ENCODE measurements at regions not wholly inside any gene's neighbourhood (a gene's known extent, or its start where the extent isn't known, plus 50 kb on each side); places are given as distances from the start of the nearest gene placed in this dataset.
"Not testable (repeated sequence)": the region's sequence is repeated elsewhere in the genome, so short reads cannot be mapped to it uniquely, and the experiment has no call there.

DNA sequence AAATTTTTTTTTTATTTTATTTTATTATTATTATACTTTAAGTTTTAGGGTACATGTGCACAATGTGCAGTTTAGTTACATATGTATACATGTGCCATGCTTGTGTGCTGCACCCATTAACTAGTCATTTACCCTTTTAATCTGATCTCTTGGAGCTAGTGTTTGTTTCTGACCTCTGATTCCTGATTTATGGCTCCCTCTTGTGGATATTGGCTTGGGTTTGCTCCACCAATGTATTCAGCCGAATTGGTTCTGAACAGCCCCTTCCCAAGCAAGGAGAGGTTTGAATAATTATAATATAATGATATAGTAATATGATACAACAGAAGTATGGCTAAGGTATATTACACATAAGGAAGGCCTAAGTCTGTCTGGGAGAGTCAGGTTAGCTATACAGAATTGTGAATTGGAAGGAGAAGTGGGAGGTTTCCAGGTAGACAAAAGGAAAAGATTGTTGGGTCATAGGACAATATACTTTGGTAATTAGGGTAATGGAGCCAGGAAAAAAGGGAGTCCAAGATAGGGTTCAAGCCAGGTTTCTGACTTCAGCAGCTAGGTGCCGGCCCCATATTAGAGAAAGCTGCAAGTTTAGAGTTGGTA is 53.1 kb upstream of the HMCN1 start:
- DNase-seq, result no peak

DNA sequence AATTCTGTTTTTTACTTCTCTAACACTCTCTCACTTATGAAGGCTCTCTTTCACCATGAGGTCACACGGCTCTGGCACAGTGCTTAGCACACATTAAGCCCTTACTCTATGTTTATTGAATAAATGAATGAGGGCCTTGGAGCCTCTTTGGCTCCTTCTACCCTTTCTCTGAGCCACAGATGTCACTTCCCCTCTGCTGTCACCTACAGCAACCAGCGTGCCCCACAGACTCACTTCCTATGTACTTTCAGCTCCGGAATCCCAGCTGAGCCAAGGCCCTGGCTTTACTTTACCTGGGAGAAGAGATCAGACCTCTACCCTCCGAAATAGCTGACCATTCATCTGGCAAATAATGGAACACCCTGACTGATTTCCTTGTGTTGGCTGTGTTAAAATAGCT is 53.7 kb upstream of the HMCN1 start:
- no peak for DNase-seq

DNA sequence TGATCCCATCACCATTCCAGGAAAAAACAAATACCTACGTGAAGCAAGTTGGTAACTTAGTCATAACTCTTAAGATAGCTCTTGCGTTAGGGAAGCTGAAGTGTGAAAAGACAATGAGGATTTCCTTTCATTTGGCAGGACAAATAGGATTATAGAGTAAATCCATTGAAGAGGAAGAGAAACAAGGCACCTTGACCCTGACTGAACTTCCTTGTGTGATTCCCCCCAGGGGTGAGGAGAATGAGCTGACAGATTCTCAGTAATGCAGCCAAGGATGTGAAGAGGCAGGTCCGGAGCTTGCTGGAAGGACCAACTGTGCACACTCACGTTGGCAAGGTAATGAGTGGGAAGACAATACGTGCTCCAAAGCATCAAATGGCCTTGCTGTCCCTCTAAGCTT is 55.0 kb upstream of the HMCN1 start:
- no peak for DNase-seq

DNA sequence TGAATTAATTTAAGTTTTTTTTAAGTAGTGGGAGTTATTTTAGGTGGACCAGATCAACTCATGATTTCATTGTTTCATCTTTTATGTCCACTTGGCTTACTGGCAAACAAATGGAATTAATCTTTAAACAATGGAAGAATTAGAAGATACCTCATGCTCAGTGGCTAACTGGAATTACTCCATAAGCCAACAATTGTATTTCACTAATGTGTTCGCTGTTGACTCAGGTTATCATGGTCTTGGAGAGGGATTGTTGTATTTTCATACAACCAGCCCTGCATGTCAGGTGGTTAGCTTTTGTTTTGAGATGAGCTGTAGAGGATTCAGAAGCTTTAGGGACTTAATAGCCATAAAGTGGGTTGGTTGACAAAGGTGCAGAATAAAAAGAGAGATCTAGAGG is 57.2 kb upstream of the HMCN1 start:
- DNase-seq, result no peak

DNA sequence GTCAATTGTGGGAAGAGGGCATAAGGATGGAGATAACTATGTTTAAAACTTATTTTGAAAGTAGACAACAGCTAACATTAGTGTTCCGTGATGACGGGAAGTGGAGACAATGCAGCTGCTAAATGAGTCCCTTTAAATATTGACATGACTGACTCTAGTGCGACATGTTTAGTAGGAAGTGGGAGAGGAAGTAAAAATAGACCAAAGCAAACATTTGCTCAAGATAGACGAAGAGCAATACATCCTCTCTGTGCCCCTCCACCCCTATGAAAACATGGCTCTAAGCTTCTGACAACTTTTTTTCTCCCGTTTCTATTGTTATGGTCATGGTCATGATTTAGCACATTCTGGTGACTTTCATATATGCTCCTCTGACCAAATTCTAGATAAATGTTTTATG is 60.0 kb upstream of the HMCN1 start:
- no peak for DNase-seq

DNA sequence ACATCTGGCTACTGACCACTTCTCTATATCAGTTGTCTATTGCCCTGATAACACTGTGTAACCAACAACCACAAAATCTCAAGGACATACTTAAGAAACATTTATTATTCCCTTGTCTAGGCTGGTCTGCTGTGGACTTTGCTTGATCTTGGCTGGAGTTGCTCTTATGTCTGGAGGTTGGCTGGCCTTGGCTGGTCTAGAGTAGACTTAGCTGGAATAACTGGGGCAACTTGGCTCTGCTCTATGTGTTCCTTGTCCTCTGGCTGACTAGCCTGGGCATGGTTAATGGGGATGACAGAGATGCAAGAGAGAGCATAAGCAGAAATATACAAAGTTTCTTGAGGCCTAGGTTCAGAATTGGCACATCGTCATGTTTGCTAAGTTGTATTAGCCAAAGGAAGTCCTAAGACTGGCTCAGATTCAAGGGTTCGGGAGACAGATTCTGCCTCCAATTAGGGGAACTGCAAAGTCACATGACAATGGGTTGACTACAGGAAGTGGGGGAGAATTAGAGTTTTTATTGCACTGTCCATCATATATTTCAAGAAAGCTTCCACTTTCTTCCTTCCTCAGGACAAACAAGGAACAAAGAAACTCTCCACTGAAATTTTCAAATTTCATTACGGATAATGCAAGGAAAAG is 61.4 kb upstream of the HMCN1 start:
- no peak for DNase-seq

DNA sequence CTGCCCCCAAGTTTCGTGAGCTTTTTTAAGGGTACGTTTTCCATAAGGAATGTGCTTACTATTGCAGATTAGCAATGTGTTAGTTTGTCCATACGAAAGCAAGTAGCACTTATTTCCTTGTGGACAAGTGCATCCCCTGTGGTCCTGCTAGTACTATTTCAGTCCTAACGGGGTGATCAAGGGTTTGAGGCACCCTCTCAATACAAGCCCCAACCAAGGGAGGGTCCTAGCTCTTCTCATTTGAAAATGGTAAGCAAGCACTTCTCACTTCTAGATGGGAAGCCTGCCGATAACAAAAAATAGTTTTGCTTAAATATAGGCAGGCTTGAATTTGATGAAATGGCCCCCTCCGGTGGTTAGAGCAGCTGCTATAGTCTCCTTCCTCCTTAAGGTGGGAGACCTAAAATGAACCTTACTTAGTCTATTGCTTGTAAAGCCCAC is 64.0 kb upstream of the HMCN1 start:
- DNase-seq, result peak; percentile 42

DNA sequence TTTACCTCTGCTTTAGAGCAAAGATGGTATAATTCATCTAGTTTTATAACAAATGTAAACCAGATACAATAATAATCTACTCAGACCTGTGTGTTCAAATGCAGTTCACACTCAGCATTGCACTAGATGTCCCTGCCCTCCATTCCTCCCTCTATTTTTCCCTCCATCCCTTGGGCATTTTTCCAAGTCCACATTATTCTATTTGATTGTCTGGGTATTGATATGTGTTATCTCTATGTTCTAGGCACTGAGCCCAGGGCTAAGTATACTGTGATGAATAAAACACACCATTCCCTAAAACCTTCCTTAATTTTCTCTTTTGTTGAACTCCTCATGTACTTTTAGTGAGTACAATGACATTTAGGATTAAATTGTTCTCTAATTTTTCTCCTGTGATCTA is 66.2 kb upstream of the HMCN1 start:
- DNase-seq, result no peak

DNA sequence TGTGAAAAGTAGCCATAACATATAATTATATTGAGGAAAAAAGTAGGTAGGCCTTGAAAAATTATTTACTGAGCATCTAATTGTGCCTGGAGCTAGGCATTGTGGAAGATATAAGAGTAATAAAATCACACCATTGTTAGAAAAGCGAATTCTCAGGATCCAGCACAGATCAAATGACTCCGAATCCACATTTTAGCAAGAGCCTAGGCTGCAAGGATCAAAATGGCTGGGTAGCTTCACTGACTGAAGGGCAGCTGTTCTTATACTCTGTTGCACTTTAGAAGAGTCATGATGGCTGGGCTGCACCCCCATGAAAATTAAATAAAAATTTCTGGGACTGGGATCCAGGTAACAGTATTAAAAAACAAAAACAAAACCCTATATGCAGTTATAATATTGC is 67.6 kb upstream of the HMCN1 start:
- DNase-seq, result no peak

DNA sequence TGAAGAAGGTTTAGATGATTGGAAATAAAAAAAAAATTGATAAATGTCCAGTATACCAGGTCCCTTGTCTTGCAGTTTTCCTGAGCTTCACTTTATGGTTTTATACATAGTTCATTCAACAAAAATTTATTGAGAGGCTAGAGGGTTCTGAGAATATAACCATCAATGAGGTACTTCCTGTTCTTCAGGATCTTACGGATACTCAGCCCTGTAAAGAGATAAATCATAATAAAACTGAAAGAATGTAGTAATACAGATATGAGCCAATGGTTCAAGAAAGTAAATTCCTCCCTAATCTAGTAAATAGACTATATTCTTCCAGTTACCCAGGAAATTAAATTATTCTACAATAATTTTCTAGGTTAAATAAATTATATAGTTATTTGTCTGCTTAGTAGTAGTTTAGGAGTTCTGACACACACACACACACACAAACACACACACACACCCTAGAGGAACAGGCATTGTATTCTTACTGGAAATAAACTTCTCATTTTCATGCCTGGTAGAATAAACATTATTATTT is 70.4 kb upstream of the HMCN1 start:
- DNase-seq, result no peak

DNA sequence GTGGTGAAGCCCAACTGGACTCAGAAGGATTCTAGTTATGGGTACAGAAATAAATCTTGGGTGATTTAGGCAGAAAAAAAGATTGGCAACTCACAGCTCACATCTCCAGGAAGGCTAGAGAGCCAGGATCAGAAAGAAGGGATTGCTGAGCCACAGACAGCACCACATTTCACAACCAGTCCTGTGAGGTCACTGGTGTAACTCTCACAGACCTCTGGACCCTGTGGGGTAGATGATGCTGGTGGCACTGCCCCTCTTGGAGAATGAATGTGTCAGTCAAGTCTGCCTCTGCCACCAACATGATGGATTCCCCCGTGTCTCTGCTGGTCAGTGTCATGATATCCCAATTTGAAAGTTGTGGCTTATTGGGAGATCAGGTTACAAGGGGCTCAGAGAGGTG is 70.9 kb upstream of the HMCN1 start:
- no peak for DNase-seq

DNA sequence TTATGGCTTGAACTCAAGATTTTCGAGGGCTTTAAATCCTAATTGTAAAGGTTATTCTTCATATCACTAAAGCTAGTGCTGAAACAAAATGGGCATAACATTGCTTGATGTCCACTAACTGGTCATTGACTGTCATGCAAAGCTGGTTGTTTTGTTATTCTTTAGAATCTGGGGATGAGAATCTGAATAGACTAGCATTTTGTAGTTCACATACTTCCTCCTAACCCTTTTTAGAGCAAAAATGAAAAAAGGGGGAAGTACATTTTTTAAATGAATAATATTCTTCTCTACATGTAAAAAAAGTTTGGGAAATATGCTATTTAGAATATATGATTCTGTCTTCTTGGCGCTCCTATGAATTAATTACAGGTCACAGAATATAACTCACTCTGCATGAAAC is 72.2 kb upstream of the HMCN1 start:
- no peak for DNase-seq

DNA sequence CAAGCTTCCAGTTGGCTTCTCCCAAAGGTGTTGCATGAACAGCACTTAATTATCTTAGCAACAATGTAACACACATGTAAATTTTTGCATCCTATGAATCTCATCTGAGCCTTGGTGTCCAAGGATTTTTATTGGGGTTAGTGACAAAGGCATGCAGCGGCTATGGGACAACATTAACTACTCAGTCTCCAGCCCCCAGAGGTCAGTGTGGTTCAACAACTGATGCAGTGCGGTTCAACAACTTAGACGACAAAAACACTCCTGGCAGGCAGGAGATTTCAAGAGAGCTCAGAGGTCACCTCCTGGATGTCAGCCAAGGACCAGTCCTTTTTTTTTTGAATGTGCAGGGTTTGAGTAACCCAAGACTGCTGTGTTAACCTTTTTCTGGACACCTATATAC is 77.5 kb upstream of the HMCN1 start:
- no peak for DNase-seq

DNA sequence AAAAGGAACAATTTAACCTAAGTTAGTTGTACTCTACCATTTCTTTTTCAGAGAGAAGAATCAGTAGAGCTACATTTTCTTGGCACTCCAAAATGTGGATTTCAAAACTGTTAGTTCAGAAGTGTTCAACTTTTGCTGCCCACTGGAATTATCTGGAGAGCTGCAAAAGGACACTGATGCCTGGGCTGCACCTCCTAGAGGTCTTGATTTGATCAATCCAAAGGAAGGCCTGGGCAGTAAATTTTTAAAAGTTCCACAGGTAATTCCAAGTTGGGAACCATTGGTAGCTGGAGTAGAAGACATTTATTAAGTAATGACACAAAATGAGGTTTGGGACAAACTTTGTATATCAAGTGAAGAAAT is 79.3 kb upstream of the HMCN1 start:
- no peak for DNase-seq

DNA sequence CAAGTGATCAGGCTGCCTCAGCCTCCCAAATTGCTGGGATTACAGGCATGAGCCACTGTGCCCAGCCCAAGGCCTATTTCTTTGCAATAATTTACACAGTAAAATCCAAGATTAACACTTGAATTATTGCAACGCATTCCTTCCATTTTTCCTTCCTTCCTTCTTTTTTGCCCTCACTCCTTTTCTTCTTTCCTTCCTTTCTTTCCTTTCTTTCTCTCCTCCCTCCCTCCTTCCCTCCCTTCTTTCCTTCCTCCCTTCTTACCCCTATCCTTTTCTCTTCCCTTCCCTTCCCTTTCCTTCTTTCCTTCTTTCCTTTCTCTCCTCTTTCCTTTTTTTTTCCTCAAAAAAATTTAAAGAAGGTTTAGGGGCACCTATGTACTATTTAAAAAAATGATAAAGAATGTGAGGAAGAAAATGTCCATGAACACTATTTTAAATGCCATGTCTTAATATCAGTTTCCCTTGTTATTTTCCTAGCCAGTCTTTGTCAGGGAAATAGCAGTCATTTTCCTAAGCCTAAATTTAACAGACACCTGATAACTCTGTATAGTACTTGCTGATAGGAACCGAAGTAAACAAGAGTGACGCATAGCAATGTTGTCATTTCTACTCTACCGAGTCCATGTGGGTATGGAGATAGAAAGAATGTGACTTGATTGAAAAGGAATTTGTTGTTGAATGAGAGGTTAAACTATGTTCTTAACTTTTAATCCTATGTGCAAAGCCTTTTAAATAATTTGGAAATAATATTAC is 79.8 kb upstream of the HMCN1 start:
- no peak for DNase-seq

DNA sequence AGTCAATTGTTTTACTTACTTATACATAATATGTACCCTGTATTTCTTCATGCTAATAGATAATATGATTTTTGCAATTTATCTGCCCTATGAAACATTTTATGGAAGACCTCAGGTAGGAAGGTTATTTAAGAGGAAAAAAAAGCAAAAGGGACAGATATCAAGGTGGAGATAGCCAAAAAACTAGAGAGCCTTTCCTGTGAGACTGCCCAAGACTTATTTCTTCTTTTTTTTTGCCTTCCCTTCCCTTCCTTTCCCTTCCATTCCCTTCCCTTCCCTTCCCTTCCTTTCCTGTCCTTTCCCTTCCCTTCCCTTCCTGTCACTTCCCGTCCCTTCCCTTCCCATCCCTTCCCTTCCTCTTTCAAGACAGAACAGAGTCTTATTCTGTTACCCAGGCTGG is 80.6 kb upstream of the HMCN1 start:
- no peak for DNase-seq

DNA sequence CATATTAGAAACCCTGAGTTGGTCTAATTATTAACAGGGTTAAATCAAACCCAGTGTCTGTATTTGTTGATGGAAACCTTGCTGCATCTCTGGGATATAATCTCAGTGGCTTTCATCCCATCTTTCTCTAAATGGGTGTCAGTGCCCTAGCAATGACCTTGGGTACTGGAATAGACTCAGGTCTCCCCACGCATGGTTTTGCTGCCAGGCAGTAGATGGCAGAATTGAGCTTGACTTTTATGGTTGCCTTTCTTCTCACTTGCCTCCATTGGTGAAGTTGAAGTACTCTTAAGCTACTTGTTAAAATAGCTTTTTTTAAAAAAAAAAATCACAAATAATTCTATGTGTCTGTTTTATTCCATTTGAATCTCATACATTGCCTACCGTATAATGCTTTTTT is 81.8 kb upstream of the HMCN1 start:
- no peak for DNase-seq

DNA sequence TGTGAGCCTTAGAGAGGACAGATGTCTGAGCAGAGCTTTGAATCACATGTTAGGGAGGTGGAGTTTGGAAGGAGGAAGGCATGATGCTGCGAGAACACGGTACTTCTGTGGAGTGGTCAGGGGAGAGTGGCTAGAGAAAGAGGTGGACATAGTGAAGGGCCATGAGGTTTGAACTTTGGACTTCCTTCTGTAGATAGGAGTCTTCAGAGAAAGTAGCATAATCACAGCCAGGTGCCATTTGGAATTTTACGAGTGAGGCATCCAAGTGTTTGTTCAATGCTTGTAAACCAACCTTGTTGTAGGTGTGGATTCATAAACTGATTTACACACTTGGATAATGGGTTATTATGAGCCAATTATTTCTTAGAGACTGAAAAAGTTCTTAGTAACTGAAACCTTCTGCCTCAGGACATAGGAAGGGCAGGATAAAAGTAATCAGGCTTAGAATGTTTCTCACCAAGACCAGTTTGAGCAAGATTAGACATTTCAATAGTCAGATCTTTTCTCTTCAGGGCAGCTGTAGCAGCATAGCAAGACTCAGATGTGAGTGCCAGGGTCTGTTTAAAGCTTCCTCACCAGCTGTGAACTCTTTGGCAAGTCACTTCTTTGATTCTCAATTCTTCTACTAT is 83.5 kb upstream of the HMCN1 start:
- no peak for DNase-seq

DNA sequence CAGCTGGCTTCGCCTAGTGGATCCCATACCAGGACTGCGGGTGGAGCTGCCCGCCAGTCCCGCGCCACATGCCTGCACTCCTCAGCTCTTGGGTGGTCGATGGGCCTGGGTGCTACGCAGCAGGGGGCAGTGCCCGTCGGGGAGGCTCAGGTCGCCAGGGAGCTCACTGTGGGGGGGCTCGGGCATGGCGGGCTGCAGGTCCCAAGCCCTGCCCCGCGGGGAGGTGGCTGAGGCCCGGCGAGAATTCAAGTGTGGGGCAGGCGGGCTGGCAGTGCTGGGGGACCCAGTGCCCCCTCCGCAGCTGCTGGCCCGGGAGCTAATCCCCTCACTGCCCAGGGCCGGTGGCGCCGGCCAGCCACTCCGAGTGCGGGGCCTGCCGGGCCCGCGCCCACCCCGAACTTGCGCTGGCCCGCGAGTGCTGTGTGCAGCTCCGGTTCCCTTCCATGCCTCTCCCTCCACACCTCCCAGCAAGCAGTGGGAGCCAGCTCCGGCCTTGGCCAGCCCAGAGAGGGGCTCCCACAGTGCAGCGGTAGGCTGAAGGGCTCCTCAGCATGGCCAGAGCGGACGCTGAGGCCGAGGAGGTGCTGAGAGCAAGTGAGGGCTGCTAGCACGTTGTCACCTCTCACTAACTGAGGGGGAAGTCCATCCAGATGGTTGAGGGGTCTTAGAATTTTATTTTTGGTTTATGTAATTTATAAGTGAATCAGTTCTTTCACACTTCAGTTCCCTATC is 85.2 kb upstream of the HMCN1 start:
- DNase-seq, result no peak

DNA sequence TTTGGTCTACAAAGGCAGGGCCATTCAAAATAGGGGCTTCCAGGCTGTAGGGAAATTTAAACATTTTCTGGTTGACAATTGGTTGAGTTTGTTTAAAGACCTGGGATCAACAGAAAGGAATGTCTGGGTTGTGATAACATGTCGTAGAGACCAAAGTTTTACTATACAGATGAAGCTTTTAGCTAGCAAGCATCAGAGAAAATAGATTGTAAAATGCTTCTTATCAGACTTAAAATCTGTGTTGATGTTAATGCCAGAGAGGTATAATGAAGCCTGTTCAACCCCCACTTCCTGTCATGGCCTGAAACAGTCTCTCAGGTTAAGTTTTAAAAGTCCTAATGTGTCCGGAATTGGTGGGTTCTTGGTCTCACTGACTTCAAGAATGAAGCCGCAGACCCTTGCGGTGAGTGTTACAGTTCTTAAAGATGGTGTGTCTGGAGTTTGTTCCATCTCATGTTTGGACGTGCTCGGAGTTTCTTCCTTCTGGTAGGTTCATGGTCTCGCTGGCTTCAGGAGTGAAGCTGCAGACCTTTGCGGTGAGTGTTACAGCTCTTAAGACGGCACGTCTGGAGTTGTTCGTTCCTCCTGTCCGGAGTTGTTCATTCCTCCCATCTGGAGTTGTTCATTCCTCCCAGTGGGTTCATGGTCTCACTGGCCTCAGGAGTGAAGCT is 86.5 kb upstream of the HMCN1 start:
- not testable (repeated sequence) for DNase-seq

DNA sequence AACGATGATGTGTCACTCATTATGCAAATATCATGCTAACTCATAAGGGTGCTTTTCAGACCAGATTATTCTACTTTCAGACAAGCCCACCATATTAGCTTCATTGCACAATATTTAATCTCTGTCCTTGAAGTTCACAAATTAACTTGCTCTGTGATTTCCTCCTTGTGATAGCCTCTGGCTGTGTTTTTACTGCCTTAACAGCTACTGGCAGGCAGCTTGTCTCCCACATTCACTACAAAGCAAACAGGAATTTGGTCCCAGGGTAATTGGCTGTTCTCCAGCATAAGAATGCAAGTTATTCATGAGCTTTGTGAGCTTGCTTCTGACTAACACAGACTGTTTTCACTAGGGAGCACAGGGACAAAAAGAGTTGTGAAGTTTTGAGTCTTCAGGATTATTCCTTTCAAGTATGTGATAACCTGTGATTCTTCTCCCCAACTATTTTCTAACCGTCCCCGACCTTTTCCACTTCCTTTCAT is 87.9 kb upstream of the HMCN1 start:
- no peak for DNase-seq

DNA sequence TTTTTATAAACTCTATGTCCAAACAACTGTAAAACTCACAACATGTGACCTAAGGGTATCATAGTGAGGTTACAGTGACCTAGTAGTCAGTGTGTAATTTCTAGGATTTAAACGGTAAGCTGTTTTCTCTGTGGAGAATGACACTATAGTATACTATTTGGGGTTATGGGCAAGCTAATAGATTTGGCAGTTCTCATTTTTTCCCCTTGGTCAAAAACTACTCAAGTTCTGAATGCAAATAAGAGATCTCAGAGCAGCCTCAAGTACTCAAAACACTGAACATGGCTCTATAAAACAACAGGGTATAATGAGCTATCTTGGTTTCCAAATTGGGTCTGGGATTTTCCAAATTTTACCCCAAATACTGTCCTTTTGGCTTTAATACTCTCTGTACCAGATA is 88.5 kb upstream of the HMCN1 start:
- DNase-seq, result no peak

Measured in effector CD4-positive, alpha-beta T cell (primary cell).